H1 (cell line): ENCODE measurements at regions not wholly inside any gene's neighbourhood (a gene's known extent, or its start where the extent isn't known, plus 50 kb on each side); places are given as distances from the start of the nearest gene placed in this dataset.
A peak's percentile ranks its signal among the peaks of the same experiment; 100 is the strongest.

Experiments
- CTCF ChIA-PET: fragments of 300-600 bp; sonication (Branson Sonifier 250); formaldehyde crosslinking; loops from one replicate; lab custom pipeline; 2021; ENCODE audit not compliant: partially characterized antibody; lab: Charles Lee
- POLR2A ChIA-PET: fragments of 300-600 bp; sonication (Branson Sonifier 250); formaldehyde crosslinking; loops from one replicate; lab custom pipeline; 2021; ENCODE audit warnings: inconsistent platforms; ENCODE audit not compliant: partially characterized antibody; lab: Charles Lee
- DNase-seq, 2 experiments: peaks; one replicate each; pipeline versions ENCODE4 v3.0.0 to v3.0.0-alpha.2; 2010 to 2022; ENCODE audit warnings: low spot score in 2 of 2, low read depth in 1 of 2, mixed read lengths in 1 of 2
- FAIRE-seq: peaks from 2 replicates; lab custom pipeline; 2011; peaks lifted over from hg19 to GRCh38; lab: Jason Lieb, UNC
- H2AFZ ChIP-seq: 2 replicates; pipeline ENCODE4 v1.8.1; 2012; ENCODE audit warnings: low read length, inconsistent platforms
- H2AK5ac ChIP-seq: 2 replicates; pipeline ENCODE4 v1.6.1; 2013; ENCODE audit warnings: low read depth, low read length
- H2BK120ac ChIP-seq: replicated peaks from 2 replicates; pipeline ENCODE3; 2013; ENCODE audit warnings: low read depth, low read length, inconsistent platforms
- H2BK12ac ChIP-seq: 2 replicates; pipeline ENCODE4 v1.6.1; 2013; ENCODE audit warnings: low read depth, low read length
- H2BK15ac ChIP-seq: 2 replicates; pipeline ENCODE4 v1.6.1; 2013; ENCODE audit warnings: low read length
- H2BK20ac ChIP-seq: 2 replicates; pipeline ENCODE4 v1.6.1; 2013; ENCODE audit warnings: low read length
- H2BK5ac ChIP-seq: 2 replicates; pipeline ENCODE4 v1.6.1; 2013; ENCODE audit warnings: low read depth, low read length
- H3K14ac ChIP-seq: 2 replicates; pipeline ENCODE4 v1.6.1; 2013; ENCODE audit warnings: inconsistent platforms; ENCODE audit not compliant: insufficient read length
- H3K18ac ChIP-seq: 2 replicates; pipeline ENCODE4 v1.6.1; 2013; ENCODE audit warnings: low read length; ENCODE audit errors: extremely low read depth
- H3K23ac ChIP-seq: 2 replicates; pipeline ENCODE4 v1.6.1; 2013; ENCODE audit warnings: inconsistent platforms; ENCODE audit not compliant: insufficient read length
- H3K23me2 ChIP-seq: 2 replicates; pipeline ENCODE4 v1.6.1; 2013; ENCODE audit warnings: low read depth, low read length
- H3K27ac ChIP-seq: 2 replicates; pipeline ENCODE4 v1.6.1; 2011; ENCODE audit warnings: low read depth, low read length, inconsistent platforms
- H3K27me3 ChIP-seq, 4 experiments: replicated peaks in 1 of 4; 1 replicate in 1 of 4; 2 replicates in 3 of 4; pipeline versions ENCODE4 v1.6.1 to v1.8.1; 2011 to 2013; ENCODE audit warnings: low read length in 3 of 4, mild to moderate bottlenecking in 3 of 4, inconsistent platforms in 2 of 4, mixed read lengths in 2 of 4, moderate library complexity in 1 of 4; ENCODE audit not compliant: control insufficient read depth in 3 of 4, insufficient read depth in 3 of 4; ENCODE audit errors: extremely low read depth in 1 of 4
- H3K36me3 ChIP-seq, 4 experiments: 2 replicates each; pipeline versions ENCODE4 v1.6.1 to v1.8.1; 2011 to 2013; ENCODE audit warnings: mild to moderate bottlenecking in 4 of 4, low read length in 3 of 4, moderate library complexity in 2 of 4, control low read depth in 1 of 4, inconsistent platforms in 1 of 4; ENCODE audit not compliant: insufficient read depth in 4 of 4, control insufficient read depth in 2 of 4
- H3K4ac ChIP-seq: replicated peaks from 2 replicates; pipeline ENCODE3; 2013; ENCODE audit warnings: low read length, low read depth, mixed read lengths, inconsistent platforms; ENCODE audit not compliant: insufficient read length
- H3K4me1 ChIP-seq, 4 experiments: replicated peaks in 1 of 4; 1 replicate in 1 of 4; 2 replicates in 3 of 4; pipeline versions ENCODE4 v1.6.1 to v1.8.1; 2011 to 2013; ENCODE audit warnings: low read length in 3 of 4, inconsistent platforms in 2 of 4, mixed read lengths in 1 of 4; ENCODE audit not compliant: insufficient read depth in 4 of 4, control insufficient read depth in 3 of 4
- H3K4me2 ChIP-seq, 2 experiments: 2 replicates each; pipeline versions ENCODE4 v1.6.1 to v1.8.1; 2011 to 2013; ENCODE audit warnings: low read depth in 2 of 2, low read length in 2 of 2, control low read depth in 1 of 2, inconsistent platforms in 1 of 2, mild to moderate bottlenecking in 1 of 2; ENCODE audit not compliant: insufficient read depth in 1 of 2
- H3K4me3 ChIP-seq, 4 experiments: fragments of 200-600, 300-600 bp in 1 of 4; sonication (generic), shearing (Covaris generic), sonication (Bioruptor Twin) in 1 of 4; 2 replicates each; pipeline versions ENCODE4 v1.5.1 to v1.8.1; 2011 to 2016; ENCODE audit warnings: low read length in 4 of 4, low read depth in 3 of 4, control low read depth in 2 of 4, inconsistent platforms in 2 of 4, mild to moderate bottlenecking in 2 of 4, mixed read lengths in 1 of 4, moderate library complexity in 1 of 4; ENCODE audit not compliant: insufficient read depth in 2 of 4; ENCODE audit errors: extremely low read depth in 1 of 4
- H3K56ac ChIP-seq: replicated peaks from 2 replicates; pipeline ENCODE3; 2013; ENCODE audit warnings: low read depth, mild to moderate bottlenecking, mixed read lengths, low read length, inconsistent platforms; ENCODE audit not compliant: insufficient read length
- H3K79me1 ChIP-seq: 2 replicates; pipeline ENCODE4 v1.6.1; 2013; ENCODE audit warnings: low read depth, low read length, control low read depth
- H3K79me2 ChIP-seq, 2 experiments: 2 replicates each; pipeline versions ENCODE4 v1.6.1 to v1.8.1; 2012 to 2013; ENCODE audit warnings: low read length in 2 of 2, mild to moderate bottlenecking in 2 of 2, inconsistent platforms in 1 of 2; ENCODE audit not compliant: insufficient read depth in 2 of 2, control insufficient read depth in 1 of 2
- H3K9ac ChIP-seq, 4 experiments: replicated peaks in 1 of 4; 1 replicate in 1 of 4; 2 replicates in 3 of 4; pipeline versions ENCODE4 v1.6.1 to v1.8.1; 2011 to 2013; ENCODE audit warnings: low read depth in 3 of 4, low read length in 3 of 4, control low read depth in 2 of 4, mild to moderate bottlenecking in 2 of 4, moderate library complexity in 2 of 4, inconsistent platforms in 1 of 4; ENCODE audit errors: extremely low read depth in 1 of 4
- H3K9me3 ChIP-seq, 2 experiments: 2 replicates each; pipeline versions ENCODE4 v1.6.1 to v1.8.1; 2012 to 2013; ENCODE audit warnings: mild to moderate bottlenecking in 2 of 2, moderate library complexity in 2 of 2, control low read depth in 1 of 2, inconsistent platforms in 1 of 2, low read depth in 1 of 2, low read length in 1 of 2, mixed read lengths in 1 of 2; ENCODE audit not compliant: insufficient read depth in 2 of 2
- H4K20me1 ChIP-seq, 2 experiments: replicated peaks in 1 of 2; 2 replicates each; pipeline versions ENCODE3 to v1.8.1; 2011 to 2013; ENCODE audit warnings: inconsistent platforms in 2 of 2, low read length in 2 of 2, mild to moderate bottlenecking in 1 of 2; ENCODE audit not compliant: insufficient read depth in 2 of 2, control insufficient read depth in 1 of 2
- H4K5ac ChIP-seq: 2 replicates; pipeline ENCODE4 v1.6.1; 2013; ENCODE audit warnings: low read length, low read depth, mixed read lengths, inconsistent platforms; ENCODE audit not compliant: insufficient read length
- H4K8ac ChIP-seq: 2 replicates; pipeline ENCODE4 v1.8.0; 2013; ENCODE audit warnings: mild to moderate bottlenecking, moderate library complexity, low read length, inconsistent platforms; ENCODE audit not compliant: insufficient read depth; ENCODE audit errors: extremely low read depth
- H4K91ac ChIP-seq: replicated peaks from 2 replicates; pipeline ENCODE3; 2013; ENCODE audit warnings: low read length, mixed read lengths, inconsistent platforms; ENCODE audit not compliant: insufficient read length
- ASH2L ChIP-seq: fragments of 200-600, 300-600 bp; sonication (generic); IDR thresholded peaks from one replicate; pipeline ENCODE4 v1.7.1; 2017; ENCODE audit warnings: low read length
- BACH1 ChIP-seq: IDR thresholded peaks from 2 replicates; pipeline ENCODE4 v1.6.1; 2012; ENCODE audit warnings: low read length, improper control_type of control experiment
- BCL11A ChIP-seq, 2 experiments: IDR thresholded peaks; one replicate each; pipeline ENCODE4 v1.6.1; 2011; ENCODE audit warnings: low read depth in 2 of 2, low read length in 2 of 2, mild to moderate bottlenecking in 2 of 2
- BRCA1 ChIP-seq: IDR thresholded peaks from 2 replicates; pipeline ENCODE4 v1.6.1; 2012; ENCODE audit warnings: low read depth, low read length, improper control_type of control experiment
- CHD1 ChIP-seq: IDR thresholded peaks from 2 replicates; pipeline ENCODE4 v1.6.1; 2012; ENCODE audit warnings: low read depth, low read length, improper control_type of control experiment
- GABPA ChIP-seq: IDR thresholded peaks from 2 replicates; pipeline ENCODE4 v1.6.1; 2011; ENCODE audit warnings: mild to moderate bottlenecking, low read length, moderate library complexity, borderline replicate concordance; ENCODE audit not compliant: insufficient read depth
- POU5F1 ChIP-seq: IDR thresholded peaks from 2 replicates; pipeline ENCODE4 v1.6.1; 2011; ENCODE audit warnings: low read depth, mild to moderate bottlenecking, low read length, moderate library complexity
- RAD21 ChIP-seq, 2 experiments: IDR thresholded peaks in 1 of 2; conservative IDR thresholded peaks in 1 of 2; 2 replicates each; pipeline ENCODE4 v1.6.1; 2011; ENCODE audit warnings: low read depth in 2 of 2, low read length in 2 of 2, improper control_type of control experiment in 1 of 2, inconsistent platforms in 1 of 2, mild to moderate bottlenecking in 1 of 2, moderate library complexity in 1 of 2
- SIRT6 ChIP-seq: IDR thresholded peaks from one replicate; pipeline ENCODE4 v1.7.1; 2012; ENCODE audit warnings: low read length, inconsistent platforms
- SP1 ChIP-seq: IDR thresholded peaks from 2 replicates; pipeline ENCODE4 v1.6.1; 2011; ENCODE audit warnings: low read depth, low read length
- WGBS, 2 experiments: shearing (Covaris generic) in 1 of 2; methylation state at CpG; one replicate each; pipeline versions ENCODE4 v1.1.6 to v1.1.7; 2013 to 2015; ENCODE audit warnings: low lambda C conversion rate in 2 of 2, mixed read lengths in 2 of 2, inconsistent platforms in 1 of 2, low coverage in 1 of 2, missing lambda C conversion rate in 1 of 2; ENCODE audit not compliant: insufficient replicate concordance in 2 of 2, insufficient coverage in 1 of 2, insufficient read length in 1 of 2; ENCODE audit errors: extremely low coverage in 1 of 2, missing lambda C conversion rate in 1 of 2; 5-methylcytosine and 5-hydroxymethylcytosine counted together

DNA sequence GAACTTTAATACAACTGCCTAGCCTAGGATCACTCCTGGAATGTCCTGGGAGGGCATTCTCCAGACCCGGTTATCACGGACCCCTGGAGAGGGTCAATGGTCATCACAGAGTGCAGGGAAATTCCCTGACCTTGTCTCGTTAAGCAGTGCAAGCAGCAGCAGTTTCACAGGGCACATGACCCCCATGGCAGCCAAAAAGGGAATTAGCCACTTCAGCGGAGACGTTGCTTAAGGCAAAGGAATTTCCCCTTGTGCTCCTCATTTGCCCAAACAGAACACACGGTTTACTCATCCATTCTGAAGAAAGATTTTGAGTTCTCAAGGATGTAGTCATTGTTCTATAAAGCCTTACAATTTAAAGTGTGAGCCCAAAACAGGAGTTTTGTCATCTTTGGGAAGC lies 260.3 kb downstream of the SNX13 start:
- no peak for FAIRE-seq
- H3K79me2 ChIP-seq = no peaks in the 10 kb centered on the region

More for the DNA sequence above, 260.3 kb downstream of the SNX13 start:
- TF ChIP-seq BCL11A (IDR thresholded peaks at IDR 0.05; ENCODE audit: low read depth in 2 of 2, low read length in 2 of 2) (no peak), RAD21 (IDR thresholded peaks at IDR 0.05 in 1 of 2, conservative IDR thresholded peaks at IDR 0.05 in 1 of 2; ENCODE audit: low read depth in 2 of 2, low read length in 2 of 2) (no peak), SIRT6 (no peak), CHD1 (no peak), BACH1 (no peak), SP1 (no peak), BRCA1 (no peak), ASH2L (no peak), POU5F1 (no peak), GABPA (no peak)
- no peak overlapping the region for H4K8ac ChIP-seq
- H3K9ac ChIP-seq = no peak overlapping the region
- H4K5ac ChIP-seq = no peak overlapping the region
- H2AFZ ChIP-seq = peak overlapping the region; percentile 87; the same call in 1 of the 2 replicates
- H3K79me1 ChIP-seq = no peaks in the 10 kb centered on the region
- H3K4me1 ChIP-seq = peaks cover 0 to 2% (median under 1%) of the 10 kb centered on the region in 4 experiments; a peak in 3 of 7 replicates
- H2BK5ac ChIP-seq = no peak overlapping the region
- no peak overlapping the region for H2BK20ac ChIP-seq
- no peak overlapping the region for H3K56ac ChIP-seq
- no peak overlapping the region for H2AK5ac ChIP-seq
- H3K23ac ChIP-seq = no peak overlapping the region
- no peak overlapping the region for H3K4me3 ChIP-seq
- no peaks in the 10 kb centered on the region for H3K23me2 ChIP-seq
- 90% methylated on average over 6 of the region's 6 CpGs; no CpG with 5 or more reads in 1 of the 2 experiments for WGBS, 2 experiments
- ChIA-PET CTCF (interaction anchor here (1.0 to 3.5 kb wide), 8 partner anchors 11 to 709 kb away, joined by 3 to 23 read pairs (median 4); no protein-coding TSS in a partner anchor), POLR2A (no interaction called here)
- H3K14ac ChIP-seq = no peak overlapping the region
- no peak overlapping the region for H3K4ac ChIP-seq
- no peaks in the 10 kb centered on the region for H3K9me3 ChIP-seq
- no peak for DNase-seq
- H2BK12ac ChIP-seq = no peak overlapping the region
- no peak overlapping the region for H2BK120ac ChIP-seq
- H3K4me2 ChIP-seq = no peak overlapping the region
- H4K91ac ChIP-seq = no peak overlapping the region
- H4K20me1 ChIP-seq = no peaks in the 10 kb centered on the region
- H3K27me3 ChIP-seq = peaks cover 0 to 1% (median 0%) of the 10 kb centered on the region in 4 experiments; a peak in 2 of 7 replicates
- no peak overlapping the region for H3K18ac ChIP-seq
- no peak overlapping the region for H3K27ac ChIP-seq
- no peaks in the 10 kb centered on the region for H3K36me3 ChIP-seq
- H2BK15ac ChIP-seq = no peak overlapping the region
